ENCODE measurements at regions not wholly inside any gene's neighbourhood (a gene's known extent, or its start where the extent isn't known, plus 50 kb on each side); places are given as distances from the start of the nearest gene placed in this dataset.

DNA sequence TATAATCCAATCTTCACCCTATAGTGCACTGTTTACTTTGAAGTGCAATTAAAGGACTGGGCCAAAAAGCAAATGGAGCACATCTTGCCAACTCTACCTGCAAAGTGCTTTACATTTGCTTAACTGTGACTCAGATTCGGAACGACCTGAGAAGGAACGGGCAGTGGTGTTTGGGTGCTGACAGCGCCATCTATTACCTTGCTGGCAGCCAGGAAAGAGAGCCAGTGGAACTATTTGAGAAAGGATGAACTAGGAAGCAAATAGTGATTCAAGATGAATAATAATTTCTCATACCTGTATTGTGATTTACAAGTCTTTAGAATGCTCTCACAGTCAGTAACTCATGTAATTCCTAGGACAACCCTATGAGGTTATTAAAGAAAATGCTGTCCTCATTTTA is 312.9 kb downstream of the PDCD6IP start:
- no peak for TF ChIP-seq OVOL2 (CRISPR knock-in tag; IDR thresholded peaks at IDR 0.05; ENCODE audit: borderline replicate concordance)
- TF ChIP-seq TEAD4 (CRISPR knock-in tag; IDR thresholded peaks at IDR 0.05), result no peak
- TF ChIP-seq, protein P1, sequence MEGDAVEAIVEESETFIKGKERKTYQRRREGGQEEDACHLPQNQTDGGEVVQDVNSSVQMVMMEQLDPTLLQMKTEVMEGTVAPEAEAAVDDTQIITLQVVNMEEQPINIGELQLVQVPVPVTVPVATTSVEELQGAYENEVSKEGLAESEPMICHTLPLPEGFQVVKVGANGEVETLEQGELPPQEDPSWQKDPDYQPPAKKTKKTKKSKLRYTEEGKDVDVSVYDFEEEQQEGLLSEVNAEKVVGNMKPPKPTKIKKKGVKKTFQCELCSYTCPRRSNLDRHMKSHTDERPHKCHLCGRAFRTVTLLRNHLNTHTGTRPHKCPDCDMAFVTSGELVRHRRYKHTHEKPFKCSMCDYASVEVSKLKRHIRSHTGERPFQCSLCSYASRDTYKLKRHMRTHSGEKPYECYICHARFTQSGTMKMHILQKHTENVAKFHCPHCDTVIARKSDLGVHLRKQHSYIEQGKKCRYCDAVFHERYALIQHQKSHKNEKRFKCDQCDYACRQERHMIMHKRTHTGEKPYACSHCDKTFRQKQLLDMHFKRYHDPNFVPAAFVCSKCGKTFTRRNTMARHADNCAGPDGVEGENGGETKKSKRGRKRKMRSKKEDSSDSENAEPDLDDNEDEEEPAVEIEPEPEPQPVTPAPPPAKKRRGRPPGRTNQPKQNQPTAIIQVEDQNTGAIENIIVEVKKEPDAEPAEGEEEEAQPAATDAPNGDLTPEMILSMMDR (IDR thresholded peaks at IDR 0.05), result no peak
- TF ChIP-seq, protein P2, sequence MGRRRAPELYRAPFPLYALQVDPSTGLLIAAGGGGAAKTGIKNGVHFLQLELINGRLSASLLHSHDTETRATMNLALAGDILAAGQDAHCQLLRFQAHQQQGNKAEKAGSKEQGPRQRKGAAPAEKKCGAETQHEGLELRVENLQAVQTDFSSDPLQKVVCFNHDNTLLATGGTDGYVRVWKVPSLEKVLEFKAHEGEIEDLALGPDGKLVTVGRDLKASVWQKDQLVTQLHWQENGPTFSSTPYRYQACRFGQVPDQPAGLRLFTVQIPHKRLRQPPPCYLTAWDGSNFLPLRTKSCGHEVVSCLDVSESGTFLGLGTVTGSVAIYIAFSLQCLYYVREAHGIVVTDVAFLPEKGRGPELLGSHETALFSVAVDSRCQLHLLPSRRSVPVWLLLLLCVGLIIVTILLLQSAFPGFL (CRISPR knock-in tag; IDR thresholded peaks at IDR 0.05; ENCODE audit: borderline replicate concordance), result no peak
- TF ChIP-seq, protein P3, sequence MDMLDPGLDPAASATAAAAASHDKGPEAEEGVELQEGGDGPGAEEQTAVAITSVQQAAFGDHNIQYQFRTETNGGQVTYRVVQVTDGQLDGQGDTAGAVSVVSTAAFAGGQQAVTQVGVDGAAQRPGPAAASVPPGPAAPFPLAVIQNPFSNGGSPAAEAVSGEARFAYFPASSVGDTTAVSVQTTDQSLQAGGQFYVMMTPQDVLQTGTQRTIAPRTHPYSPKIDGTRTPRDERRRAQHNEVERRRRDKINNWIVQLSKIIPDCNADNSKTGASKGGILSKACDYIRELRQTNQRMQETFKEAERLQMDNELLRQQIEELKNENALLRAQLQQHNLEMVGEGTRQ (CRISPR knock-in tag; IDR thresholded peaks at IDR 0.05), result no peak
- no peak for TF ChIP-seq NFYB (CRISPR knock-in tag; conservative IDR thresholded peaks at IDR 0.05; ENCODE audit: low read depth)
- TF ChIP-seq, protein P4, sequence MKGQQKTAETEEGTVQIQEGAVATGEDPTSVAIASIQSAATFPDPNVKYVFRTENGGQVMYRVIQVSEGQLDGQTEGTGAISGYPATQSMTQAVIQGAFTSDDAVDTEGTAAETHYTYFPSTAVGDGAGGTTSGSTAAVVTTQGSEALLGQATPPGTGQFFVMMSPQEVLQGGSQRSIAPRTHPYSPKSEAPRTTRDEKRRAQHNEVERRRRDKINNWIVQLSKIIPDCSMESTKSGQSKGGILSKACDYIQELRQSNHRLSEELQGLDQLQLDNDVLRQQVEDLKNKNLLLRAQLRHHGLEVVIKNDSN (CRISPR knock-in tag; IDR thresholded peaks at IDR 0.05), result no peak
- no peak for TF ChIP-seq ZNF416 (CRISPR knock-in tag; IDR thresholded peaks at IDR 0.05)
- TF ChIP-seq, protein P5, sequence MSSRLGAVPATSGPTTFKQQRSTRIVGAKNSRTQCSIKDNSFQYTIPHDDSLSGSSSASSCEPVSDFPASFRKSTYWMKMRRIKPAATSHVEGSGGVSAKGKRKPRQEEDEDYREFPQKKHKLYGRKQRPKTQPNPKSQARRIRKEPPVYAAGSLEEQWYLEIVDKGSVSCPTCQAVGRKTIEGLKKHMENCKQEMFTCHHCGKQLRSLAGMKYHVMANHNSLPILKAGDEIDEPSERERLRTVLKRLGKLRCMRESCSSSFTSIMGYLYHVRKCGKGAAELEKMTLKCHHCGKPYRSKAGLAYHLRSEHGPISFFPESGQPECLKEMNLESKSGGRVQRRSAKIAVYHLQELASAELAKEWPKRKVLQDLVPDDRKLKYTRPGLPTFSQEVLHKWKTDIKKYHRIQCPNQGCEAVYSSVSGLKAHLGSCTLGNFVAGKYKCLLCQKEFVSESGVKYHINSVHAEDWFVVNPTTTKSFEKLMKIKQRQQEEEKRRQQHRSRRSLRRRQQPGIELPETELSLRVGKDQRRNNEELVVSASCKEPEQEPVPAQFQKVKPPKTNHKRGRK (CRISPR knock-in tag; IDR thresholded peaks at IDR 0.05; ENCODE audit: borderline replicate concordance), result no peak
- no peak for TF ChIP-seq FOXK1 (CRISPR knock-in tag; IDR thresholded peaks at IDR 0.05)

All from WTC11 (cell line).